ENCODE measurements at regions not wholly inside any gene's neighbourhood (a gene's known extent, or its start where the extent isn't known, plus 50 kb on each side); places are given as distances from the start of the nearest gene placed in this dataset.

GRCh38 chr13:100800283-100800875, 125.8 kb upstream of the TMTC4 start:
- no peaks in the 10 kb centered on the region for H3K4me1 ChIP-seq
- H3K4me3 ChIP-seq, result no peak overlapping the region
- no peak for TF ChIP-seq CTCF (IDR thresholded peaks at IDR 0.05)
- no peak overlapping the region for H3K27ac ChIP-seq
- no peak for DNase-seq
- intact Hi-C loops (cut with DNase I), result no loop called here
- H3K9me3 ChIP-seq, result peaks cover 0 to 2% of the 10 kb centered on the region in 2 donors
- ATAC-seq, result no peak
- no peaks in the 10 kb centered on the region for H3K36me3 ChIP-seq
- H3K27me3 ChIP-seq, result no peaks in the 10 kb centered on the region

DNA sequence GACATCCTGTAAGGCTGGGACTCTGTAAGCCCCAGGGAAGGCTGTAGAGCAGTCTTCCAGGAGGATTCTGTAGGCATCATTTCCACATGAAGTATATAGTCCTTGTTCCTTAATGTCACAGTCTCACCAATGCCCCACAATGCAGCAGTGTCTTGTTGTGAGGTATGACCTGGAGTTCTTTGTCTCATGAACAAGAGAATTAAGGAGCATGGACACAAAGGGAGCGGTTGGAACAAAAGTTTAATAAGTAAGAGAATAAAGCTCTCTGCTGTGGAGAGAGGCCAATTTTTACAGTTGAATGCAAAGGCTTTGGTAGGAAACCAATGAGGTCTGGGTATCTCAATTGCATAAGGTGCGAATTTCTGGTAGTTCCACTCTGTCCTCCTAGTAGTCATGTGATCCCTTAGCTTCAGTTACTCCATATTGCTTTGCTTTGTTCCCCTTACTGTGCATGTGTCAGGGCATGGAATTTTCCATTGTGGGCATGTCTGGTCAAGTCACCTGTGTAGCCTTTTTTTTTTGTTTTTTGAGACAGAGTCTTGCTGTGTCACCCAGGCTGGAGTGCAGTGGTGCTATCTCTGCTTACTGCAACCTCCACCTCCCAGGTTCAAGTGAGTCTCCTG, 124.3 kb upstream of the TMTC4 start:
- DNase-seq, result no peak
- H3K4me1 ChIP-seq, result no peaks in the 10 kb centered on the region
- no peak overlapping the region for H3K4me3 ChIP-seq
- no peak overlapping the region for H3K27ac ChIP-seq
- H3K36me3 ChIP-seq, result no peaks in the 10 kb centered on the region
- TF ChIP-seq CTCF (IDR thresholded peaks at IDR 0.05), result no peak
- no peaks in the 10 kb centered on the region for H3K27me3 ChIP-seq
- intact Hi-C loops (cut with DNase I), result no loop called here
- no peak for ATAC-seq
- peaks cover 0 to 8% of the 10 kb centered on the region in 2 donors for H3K9me3 ChIP-seq

- H3K36me3 ChIP-seq, result no peaks in the 10 kb centered on the region
- ATAC-seq (no peak), DNase-seq (no peak)
- intact Hi-C loops (cut with DNase I), result no loop called here
- H3K9me3 ChIP-seq, result peaks cover 0 to 11% of the 10 kb centered on the region in 2 donors
- H3K27ac ChIP-seq, result no peak overlapping the region
- no peak overlapping the region for H3K4me3 ChIP-seq
- no peaks in the 10 kb centered on the region for H3K27me3 ChIP-seq
- H3K4me1 ChIP-seq, result no peaks in the 10 kb centered on the region
- no peak for TF ChIP-seq CTCF (IDR thresholded peaks at IDR 0.05)
These were observed 123.3 kb upstream of the TMTC4 start for GRCh38 chr13:100797921-100798320.

DNA sequence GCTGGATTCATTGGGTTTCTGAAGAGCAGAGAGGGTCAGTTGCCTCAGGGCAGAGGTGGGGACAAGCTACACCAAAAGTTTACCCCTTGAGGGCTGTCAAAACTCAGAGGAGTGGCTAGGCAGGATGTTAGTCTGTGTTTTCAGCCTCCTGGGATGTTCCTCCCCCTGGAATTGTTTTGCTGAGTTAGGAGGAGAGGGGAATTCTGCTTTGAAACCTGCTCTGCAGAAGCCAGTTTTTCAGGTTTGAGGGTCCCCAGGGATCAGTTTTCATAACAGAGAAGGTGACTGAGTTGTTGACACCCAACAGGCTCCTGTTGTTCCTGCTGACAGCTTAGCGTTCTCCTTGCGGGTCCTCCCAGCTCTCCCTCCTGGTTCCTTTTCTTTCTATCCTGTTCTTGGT, 121.9 kb upstream of the TMTC4 start:
- no peak for ATAC-seq

DNA sequence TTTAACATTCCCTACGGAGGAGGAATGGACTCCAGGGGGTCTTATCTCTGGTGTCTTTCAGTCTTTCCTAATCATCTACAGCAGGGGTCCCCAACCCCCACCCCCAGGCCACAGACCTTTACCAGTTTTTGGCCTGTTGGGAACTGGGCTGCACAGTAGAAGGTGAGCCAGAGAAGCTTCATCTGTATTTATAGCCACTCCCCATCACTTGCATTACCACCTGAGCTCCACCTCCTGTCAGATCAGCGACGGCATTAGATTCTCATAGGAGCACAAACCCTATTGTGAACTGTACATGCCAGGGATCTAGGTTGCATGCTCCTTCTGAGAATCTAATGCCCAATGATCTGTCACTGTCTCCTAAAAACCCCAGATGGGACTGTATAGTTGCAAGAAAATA, 120.0 kb upstream of the TMTC4 start:
- Histone ChIP-seq H3K27me3 (no peaks in the 10 kb centered on the region), H3K4me1 (no peaks in the 10 kb centered on the region)
- no peak for ATAC-seq

More for the DNA sequence above, 121.9 kb upstream of the TMTC4 start:
- Histone ChIP-seq H3K4me1 (no peaks in the 10 kb centered on the region), H3K27ac (no peak overlapping the region), H3K27me3 (no peaks in the 10 kb centered on the region), H3K36me3 (no peaks in the 10 kb centered on the region), H3K9me3 (peaks cover 0 to 15% of the 10 kb centered on the region in 2 donors), H3K4me3 (no peak overlapping the region)
- intact Hi-C loops (cut with DNase I), result no loop called here
- no peak for TF ChIP-seq CTCF (IDR thresholded peaks at IDR 0.05)
- DNase-seq, result no peak

More for the DNA sequence above, 120.0 kb upstream of the TMTC4 start:
- H3K36me3 ChIP-seq, result no peaks in the 10 kb centered on the region
- intact Hi-C loops (cut with DNase I), result no loop called here
- H3K9me3 ChIP-seq, result peaks cover 0 to 15% of the 10 kb centered on the region in 2 donors
- TF ChIP-seq CTCF (IDR thresholded peaks at IDR 0.05), result no peak
- H3K27ac ChIP-seq, result no peak overlapping the region
- no peak overlapping the region for H3K4me3 ChIP-seq
- no peak for DNase-seq

Measured in left lung (tissue), 4 donors.